Hematopoietic multipotent progenitor cell treated with erythropoietin and hydrocortisone succinate and interleukin-3 and kit ligand, for 4 days (in vitro differentiated cells): ENCODE measurements at regions not wholly inside any gene's neighbourhood (a gene's known extent, or its start where the extent isn't known, plus 50 kb on each side); places are given as distances from the start of the nearest gene placed in this dataset.

ENCODE experiments used
- DNase-seq: peaks from one replicate; pipeline ENCODE4 v3.0.0-alpha.2; 2015

GRCh38 chr6:40973304-40973703, 65.7 kb downstream of the UNC5CL start:
- no peak for DNase-seq

GRCh38 chr6:40972814-40973213, 66.2 kb downstream of the UNC5CL start:
- no peak for DNase-seq

GRCh38 chr6:40972190-40972589, 66.8 kb downstream of the UNC5CL start:
- no peak for DNase-seq

DNA sequence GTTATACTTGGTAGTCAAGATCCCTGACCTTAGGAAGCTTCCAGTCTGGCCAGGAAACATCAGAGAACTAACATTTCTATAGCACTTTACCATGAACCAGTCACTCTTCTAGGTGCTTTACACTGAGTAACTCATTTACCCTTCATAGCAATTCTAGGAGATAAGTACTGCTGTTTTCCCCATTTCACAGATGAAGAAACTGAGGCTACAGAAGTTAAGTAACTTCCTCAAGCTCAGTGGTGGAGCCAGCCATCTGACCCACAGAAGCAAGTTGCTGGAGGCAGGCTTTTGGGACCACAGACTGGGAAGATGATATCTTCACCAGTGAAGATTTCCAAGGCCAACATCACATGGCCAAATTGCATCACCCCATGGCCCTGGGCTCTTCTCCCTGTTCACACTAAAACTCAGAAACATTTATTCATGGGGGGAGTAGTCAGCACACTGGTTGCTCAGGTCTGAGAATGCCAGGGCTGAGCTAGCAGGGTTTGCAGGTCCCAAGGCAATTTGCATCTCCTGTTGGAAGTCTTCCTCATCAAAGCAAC, 70.3 kb downstream of the UNC5CL start:
- DNase-seq, result no peak

DNA sequence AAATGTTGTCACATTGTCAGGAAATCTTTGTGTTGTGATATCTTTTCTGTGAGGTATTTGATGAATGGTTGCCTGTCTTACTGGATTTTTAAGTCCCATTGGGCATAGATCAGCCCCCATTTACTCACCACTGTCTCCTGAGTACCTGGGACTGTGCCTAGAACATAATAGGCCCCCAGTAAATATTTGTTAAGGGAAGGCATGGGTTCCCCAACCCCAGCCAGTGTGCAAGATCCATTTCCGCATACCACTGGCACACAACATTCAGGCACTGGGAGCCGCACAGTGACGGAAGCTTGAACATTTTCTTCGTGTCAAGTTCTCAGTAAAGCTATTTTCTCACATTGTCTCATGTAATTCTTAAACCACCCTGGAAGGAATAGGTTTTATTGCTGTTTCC, 72.2 kb downstream of the UNC5CL start:
- no peak for DNase-seq

DNA sequence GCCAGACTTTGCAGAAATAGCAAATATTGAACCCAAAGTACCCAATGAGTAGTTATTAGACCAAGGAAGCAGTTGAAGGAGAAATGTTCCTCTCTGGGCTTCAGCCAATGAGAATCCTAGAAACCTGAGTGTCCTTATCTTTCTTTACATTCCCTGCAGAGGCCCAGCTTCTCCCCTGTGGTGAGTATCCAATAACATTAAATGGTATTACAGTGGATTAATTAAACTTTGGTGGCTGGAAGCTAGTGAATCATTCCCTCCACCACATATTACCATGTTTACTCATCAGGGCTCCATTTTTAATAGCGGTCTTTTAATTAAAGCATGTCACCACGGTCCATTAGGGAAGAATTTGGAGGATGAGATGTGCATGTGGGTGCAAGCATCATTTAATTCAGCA, 74.0 kb downstream of the UNC5CL start:
- DNase-seq, result no peak

GRCh38 chr6:40963019-40963418, 76.0 kb downstream of the UNC5CL start:
- no peak for DNase-seq

- peak; percentile 10 for DNase-seq
Measured at GRCh38 chr6:40962241-40962640, 76.8 kb downstream of the UNC5CL start.

GRCh38 chr6:40961831-40962230, 77.2 kb downstream of the UNC5CL start:
- no peak for DNase-seq

GRCh38 chr6:40960742-40961430, 78.1 kb downstream of the UNC5CL start:
- no peak for DNase-seq

DNA sequence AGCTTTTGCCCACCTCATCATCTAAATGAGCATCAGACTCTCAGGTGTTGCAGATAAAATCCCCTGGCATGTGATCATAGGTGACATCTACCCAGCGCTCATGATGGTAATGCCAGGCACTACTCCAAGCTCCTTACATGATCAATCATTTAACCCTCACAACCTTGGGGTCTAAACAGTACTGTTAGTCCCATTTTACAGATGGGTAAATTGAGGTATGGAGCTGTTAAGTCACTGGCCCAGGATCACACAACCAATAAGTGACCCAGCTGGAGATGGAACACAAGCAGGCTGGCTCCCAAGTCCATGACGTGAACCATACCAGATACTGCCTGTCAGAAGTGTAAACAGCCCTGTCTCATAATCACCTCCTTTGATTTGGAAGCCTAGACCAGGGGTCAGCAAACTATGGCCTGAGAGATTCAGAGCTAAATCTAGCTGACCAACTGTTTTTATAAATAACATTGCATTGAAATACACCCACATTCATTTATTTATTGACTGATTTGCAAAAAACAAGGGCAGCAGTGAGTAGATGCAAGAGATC, 79.2 kb downstream of the UNC5CL start:
- no peak for DNase-seq

GRCh38 chr6:40958738-40959137, 80.3 kb downstream of the UNC5CL start:
- no peak for DNase-seq

GRCh38 chr6:40957616-40958492, 81.2 kb downstream of the UNC5CL start:
- DNase-seq, result no peak

GRCh38 chr6:40956936-40957335, 82.1 kb downstream of the UNC5CL start:
- DNase-seq, result no peak

DNA sequence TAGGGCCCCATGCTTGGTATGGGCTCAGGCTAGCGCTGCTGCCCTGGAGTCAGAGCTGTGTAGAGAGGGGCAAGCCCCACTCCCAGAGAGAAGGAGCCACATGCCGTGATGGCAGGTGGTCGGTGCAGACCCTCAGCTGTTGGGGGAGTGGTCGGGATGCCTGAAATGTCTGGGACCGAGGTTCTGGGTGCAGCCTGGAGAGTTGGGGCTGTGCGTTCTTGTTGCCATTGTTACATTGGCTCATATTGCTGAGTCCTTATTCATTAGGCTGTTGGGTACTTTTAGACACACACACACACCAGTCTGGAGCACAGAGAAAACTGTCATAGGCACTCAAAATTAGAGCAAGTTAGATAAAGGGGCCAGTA, 83.9 kb downstream of the UNC5CL start:
- no peak for DNase-seq

GRCh38 chr6:40954446-40955177, 84.4 kb downstream of the UNC5CL start:
- no peak for DNase-seq

DNA sequence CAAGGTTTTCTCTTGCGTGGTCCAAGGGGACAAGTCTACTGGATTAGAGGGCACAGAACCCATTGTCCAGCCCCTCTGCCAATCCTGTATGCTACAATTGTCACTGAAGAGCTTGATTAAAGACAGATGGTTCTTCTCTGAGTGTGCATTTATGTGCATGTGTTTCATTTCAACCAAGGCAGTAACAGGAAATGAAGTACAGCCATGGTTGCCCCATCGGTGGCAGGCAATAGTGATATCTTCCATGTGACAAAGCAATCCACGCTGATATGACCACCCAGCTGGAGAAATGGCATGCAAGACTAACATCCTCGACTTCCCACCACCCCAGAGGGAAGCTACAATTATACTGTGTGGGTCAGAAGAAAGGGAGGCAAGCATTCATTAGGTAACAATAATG, 85.5 kb downstream of the UNC5CL start:
- DNase-seq, result no peak

- no peak for DNase-seq
Measured at GRCh38 chr6:40950986-40951698, 87.9 kb downstream of the UNC5CL start.

DNA sequence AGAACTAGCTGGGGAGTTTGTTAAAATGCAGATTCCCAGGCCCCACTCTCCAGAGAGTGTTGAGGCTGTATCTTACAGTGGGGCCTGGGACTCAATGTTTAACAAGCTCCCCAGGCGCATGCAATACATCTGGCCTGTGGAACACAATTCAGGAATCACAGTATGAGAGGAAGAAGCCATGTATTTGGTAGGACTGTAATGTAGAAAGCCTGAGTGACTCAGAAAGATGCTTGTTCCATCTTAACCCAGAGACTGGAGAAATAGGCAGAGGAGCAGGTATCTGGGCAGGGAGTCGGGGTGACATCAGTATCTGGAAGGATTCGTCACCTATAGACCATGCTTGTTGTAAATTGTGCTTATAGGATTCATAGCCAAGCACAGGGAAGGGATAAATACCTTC, 90.5 kb downstream of the UNC5CL start:
- DNase-seq, result no peak

GRCh38 chr6:40947876-40948526, 91.0 kb downstream of the UNC5CL start:
- DNase-seq, result no peak

DNA sequence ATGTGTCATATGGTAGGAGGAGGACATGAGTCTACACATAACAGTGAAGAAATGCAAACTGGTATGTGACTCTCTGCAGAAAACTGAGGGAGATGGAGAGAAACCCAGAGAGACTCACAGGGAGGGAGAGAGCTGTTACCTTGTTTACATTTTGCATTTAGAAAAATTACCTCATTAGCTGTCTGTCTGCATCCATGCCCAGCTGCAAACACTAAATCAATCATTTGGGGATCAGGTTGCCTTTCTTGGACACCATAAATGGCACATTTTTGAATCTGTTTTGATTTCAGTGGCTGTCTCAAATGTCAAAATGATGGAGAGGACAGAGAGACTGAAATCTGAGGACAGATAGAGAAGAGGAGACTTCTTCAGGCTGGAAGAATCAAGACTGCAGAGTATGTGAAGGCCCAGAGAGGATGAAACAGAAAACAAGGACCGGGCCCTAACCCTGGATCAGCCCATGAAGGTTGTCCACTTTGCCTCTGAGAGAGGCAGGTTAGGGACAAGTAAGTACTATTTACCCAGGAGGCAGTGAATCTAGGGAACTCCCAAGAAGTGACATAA, 92.2 kb downstream of the UNC5CL start:
- no peak for DNase-seq

- no peak for DNase-seq
Measured at GRCh38 chr6:40937491-40937890, 101.5 kb downstream of the UNC5CL start.
